Fibroblast of skin of back (primary cell): ENCODE measurements at regions not wholly inside any gene's neighbourhood (a gene's known extent, or its start where the extent isn't known, plus 50 kb on each side); places are given as distances from the start of the nearest gene placed in this dataset.

Experiments
- DNase-seq: peaks from one replicate; pipeline ENCODE4 v3.0.0-alpha.2; 2013

GRCh38 chr22:19574247-19574646, 50.0 kb upstream of the CLDN5 start:
- DNase-seq, result no peak

GRCh38 chr22:19576460-19577421, 52.5 kb upstream of the CLDN5 start:
- DNase-seq, result peak; percentile 75

GRCh38 chr22:19577422-19577966, 53.3 kb upstream of the CLDN5 start:
- no peak for DNase-seq

- DNase-seq, result no peak
Observed at GRCh38 chr22:19578180-19579004, 54.2 kb upstream of the CLDN5 start.

GRCh38 chr22:19579115-19579811, 55.1 kb upstream of the CLDN5 start:
- DNase-seq, result peak; percentile 51

- no peak for DNase-seq
Observed at GRCh38 chr22:19579880-19580279, 55.7 kb upstream of the CLDN5 start.

- DNase-seq, result no peak
Observed at GRCh38 chr22:19580291-19580890, 56.2 kb upstream of the CLDN5 start.

- no peak for DNase-seq
Observed at GRCh38 chr22:19582033-19582693, 58.0 kb upstream of the CLDN5 start.

GRCh38 chr22:19586922-19587684, 62.9 kb upstream of the CLDN5 start:
- no peak for DNase-seq

- DNase-seq, result no peak
Observed at GRCh38 chr22:19590696-19591095, 66.5 kb upstream of the CLDN5 start.

GRCh38 chr22:19591568-19591967, 67.4 kb upstream of the CLDN5 start:
- no peak for DNase-seq

GRCh38 chr22:19592464-19592863, 68.3 kb upstream of the CLDN5 start:
- DNase-seq, result no peak

- DNase-seq, result no peak
Observed at GRCh38 chr22:19593991-19594569, 69.9 kb upstream of the CLDN5 start.

GRCh38 chr22:19595532-19595931, 71.3 kb upstream of the CLDN5 start:
- DNase-seq, result no peak

- DNase-seq, result no peak
Observed at GRCh38 chr22:19596680-19597398, 72.6 kb upstream of the CLDN5 start.

- DNase-seq, result no peak
Observed at GRCh38 chr22:19597399-19597735, 73.2 kb upstream of the CLDN5 start.

- DNase-seq, result no peak
Observed at GRCh38 chr22:19598054-19598855, 74.0 kb upstream of the CLDN5 start.

GRCh38 chr22:19599004-19599403, 74.8 kb upstream of the CLDN5 start:
- no peak for DNase-seq
